H1 (cell line): ENCODE measurements at regions not wholly inside any gene's neighbourhood (a gene's known extent, or its start where the extent isn't known, plus 50 kb on each side); places are given as distances from the start of the nearest gene placed in this dataset.

Experiments
- ATF3 ChIP-seq: IDR thresholded peaks from 2 replicates; pipeline ENCODE4 v1.6.1; 2011; ENCODE audit warnings: low read depth, mild to moderate bottlenecking, low read length; ENCODE audit not compliant: insufficient read depth
- BCL11A ChIP-seq, 2 experiments: IDR thresholded peaks; one replicate each; pipeline ENCODE4 v1.6.1; 2011; ENCODE audit warnings: low read depth in 2 of 2, low read length in 2 of 2, mild to moderate bottlenecking in 2 of 2
- CEBPB ChIP-seq: IDR thresholded peaks from 2 replicates; pipeline ENCODE4 v1.6.1; 2012; ENCODE audit warnings: low read depth, low read length
- CTCF ChIP-seq, 3 experiments: IDR thresholded peaks; 1 replicate in 2 of 3; 2 replicates in 1 of 3; pipeline versions ENCODE4 v1.5.1 to v1.6.1; 2011; ENCODE audit warnings: low read length in 3 of 3, mild to moderate bottlenecking in 3 of 3, inconsistent platforms in 2 of 3, low read depth in 1 of 3, moderate library complexity in 1 of 3; ENCODE audit not compliant: insufficient read depth in 1 of 3; ENCODE audit errors: control extremely low read depth in 1 of 3
- EZH2 ChIP-seq: fragments of 200-600 bp; sonication (generic); IDR thresholded peaks from 2 replicates; pipeline ENCODE4 v1.7.1; 2012; ENCODE audit warnings: low read depth, mild to moderate bottlenecking, moderate library complexity, low read length, inconsistent platforms; ENCODE audit not compliant: severe bottlenecking
- RAD21 ChIP-seq, 2 experiments: IDR thresholded peaks in 1 of 2; conservative IDR thresholded peaks in 1 of 2; 2 replicates each; pipeline ENCODE4 v1.6.1; 2011; ENCODE audit warnings: low read depth in 2 of 2, low read length in 2 of 2, improper control_type of control experiment in 1 of 2, inconsistent platforms in 1 of 2, mild to moderate bottlenecking in 1 of 2, moderate library complexity in 1 of 2
- RFX5 ChIP-seq: IDR thresholded peaks from 2 replicates; pipeline ENCODE4 v1.6.1; 2011; ENCODE audit warnings: low read depth, low read length, improper control_type of control experiment, borderline replicate concordance
- SIN3A ChIP-seq, 2 experiments: IDR thresholded peaks in 1 of 2; conservative IDR thresholded peaks in 1 of 2; 2 replicates each; pipeline ENCODE4 v1.6.1; 2011 to 2012; ENCODE audit warnings: low read length in 2 of 2, improper control_type of control experiment in 1 of 2, low read depth in 1 of 2, mild to moderate bottlenecking in 1 of 2
- TEAD4 ChIP-seq: IDR thresholded peaks from 2 replicates; pipeline ENCODE4 v1.6.1; 2012; ENCODE audit warnings: low read depth, low read length, inconsistent platforms, mixed read lengths
- USF2 ChIP-seq: IDR thresholded peaks from 2 replicates; pipeline ENCODE4 v1.6.1; 2011; ENCODE audit warnings: low read length, improper control_type of control experiment

- TF ChIP-seq SIN3A (conservative IDR thresholded peaks at IDR 0.05 in 1 of 2, IDR thresholded peaks at IDR 0.05 in 1 of 2; ENCODE audit: low read depth in 1 of 2, low read length in 2 of 2) (no peak), ATF3 (no peak), TEAD4 (no peak), CTCF (IDR thresholded peaks at IDR 0.05; ENCODE audit: control extremely low read depth in 1 of 3, insufficient read depth in 1 of 3, low read depth in 1 of 3, low read length in 3 of 3) (no peak), RAD21 (IDR thresholded peaks at IDR 0.05 in 1 of 2, conservative IDR thresholded peaks at IDR 0.05 in 1 of 2; ENCODE audit: low read depth in 2 of 2, low read length in 2 of 2) (no peak), CEBPB (no peak), USF2 (no peak), EZH2 (no peak), BCL11A (IDR thresholded peaks at IDR 0.05; ENCODE audit: low read depth in 2 of 2, low read length in 2 of 2) (no peak), RFX5 (no peak)
Measured at GRCh38 chr4:110400086-110400485, 75.9 kb upstream of the ENPEP start.
